HEK293 (cell line): ENCODE measurements at regions not wholly inside any gene's neighbourhood (a gene's known extent, or its start where the extent isn't known, plus 50 kb on each side); places are given as distances from the start of the nearest gene placed in this dataset.

Experiments used
- CTCF ChIA-PET: fragments of 350-600 bp; formaldehyde crosslinking; extraction: SDS; loops from one replicate; lab custom pipeline; 2021; ENCODE audit warnings: antibody characterized with exemption; lab: Yijun Ruan, JAX
- POLR2A ChIA-PET: fragments of 300-600 bp; formaldehyde crosslinking; extraction: SDS; loops from one replicate; lab custom pipeline; 2020; ENCODE audit warnings: antibody characterized with exemption, inconsistent platforms; lab: Yijun Ruan, JAX
- H3K27ac ChIP-seq: fragments of 200-500 bp; sonication (Bioruptor generic); 2 replicates; pipeline ENCODE4 v1.5.1; 2014; ENCODE audit warnings: low read depth, low read length, control low read depth, inconsistent platforms; ENCODE audit errors: extremely low read depth
- H3K36me3 ChIP-seq, 2 experiments: fragments of 200-500 bp in 1 of 2; sonication (Bioruptor generic) in 1 of 2; 1 replicate in 1 of 2; 2 replicates in 1 of 2; pipeline ENCODE4 v1.5.1; 2014 to 2017; ENCODE audit warnings: inconsistent platforms in 2 of 2, low read length in 2 of 2; ENCODE audit not compliant: control insufficient read depth in 2 of 2, insufficient read depth in 1 of 2
- H3K4me1 ChIP-seq: fragments of 200-500 bp; sonication (Bioruptor generic); 2 replicates; pipeline ENCODE4 v1.5.1; 2014; ENCODE audit warnings: mild to moderate bottlenecking, low read length, inconsistent platforms; ENCODE audit not compliant: control insufficient read depth, insufficient read depth
- H3K4me3 ChIP-seq: 2 replicates; pipeline ENCODE4 v1.5.1; 2011; ENCODE audit warnings: low read depth, mild to moderate bottlenecking, control low read depth, low read length, moderate library complexity
- H3K9me3 ChIP-seq: fragments of 200-500 bp; sonication (Bioruptor generic); 2 replicates; pipeline ENCODE4 v1.5.1; 2014; ENCODE audit warnings: low read depth, low read length, inconsistent platforms; ENCODE audit not compliant: control insufficient read depth, insufficient read depth
- BCL11A ChIP-seq: fragments of 450-650 bp; formaldehyde crosslinking; IDR thresholded peaks from 2 replicates; pipeline ENCODE4 v1.5.1; 2016; ENCODE audit warnings: low read depth, missing biosample characterization, missing genetic modification characterization
- GLIS1 ChIP-seq: fragments of 450-650 bp; formaldehyde crosslinking; IDR thresholded peaks from 2 replicates; pipeline ENCODE4 v1.5.1; 2016; ENCODE audit warnings: missing biosample characterization, missing genetic modification characterization
- KLF1 ChIP-seq: fragments of 450-650 bp; formaldehyde crosslinking; IDR thresholded peaks from 2 replicates; pipeline ENCODE4 v1.5.1; 2016; ENCODE audit warnings: missing biosample characterization, missing genetic modification characterization
- KLF9 ChIP-seq: fragments of 450-650 bp; formaldehyde crosslinking; IDR thresholded peaks from 2 replicates; pipeline ENCODE4 v1.5.1; 2016; ENCODE audit warnings: missing biosample characterization, missing genetic modification characterization, low read depth
- MEIS1 ChIP-seq: sonication (generic); formaldehyde crosslinking; IDR thresholded peaks from 2 replicates; pipeline ENCODE4 v1.8.1; 2022; ENCODE audit warnings: missing genetic modification reagents, mild to moderate bottlenecking, borderline replicate concordance
- SCRT1 ChIP-seq: fragments of 450-650 bp; formaldehyde crosslinking; IDR thresholded peaks from 2 replicates; pipeline ENCODE4 v1.5.1; 2016; ENCODE audit warnings: missing biosample characterization, missing genetic modification characterization, borderline replicate concordance
- ZBTB21 ChIP-seq: fragments of 450-650 bp; formaldehyde crosslinking; IDR thresholded peaks from 2 replicates; pipeline ENCODE4 v1.5.1; 2017; ENCODE audit warnings: missing biosample characterization, missing genetic modification characterization
- ZFP3 ChIP-seq: fragments of 450-650 bp; formaldehyde crosslinking; IDR thresholded peaks from 2 replicates; pipeline ENCODE4 v1.5.1; 2016; ENCODE audit warnings: low read depth, missing biosample characterization, missing genetic modification characterization
- ZNF140 ChIP-seq: fragments of 450-650 bp; formaldehyde crosslinking; IDR thresholded peaks from 2 replicates; pipeline ENCODE4 v1.5.1; 2016; ENCODE audit warnings: missing biosample characterization, missing genetic modification characterization
- ZNF155 ChIP-seq: fragments of 450-650 bp; formaldehyde crosslinking; IDR thresholded peaks from 2 replicates; pipeline ENCODE4 v1.5.1; 2016; ENCODE audit warnings: missing biosample characterization, missing genetic modification characterization
- ZNF266 ChIP-seq: fragments of 450-650 bp; formaldehyde crosslinking; IDR thresholded peaks from 2 replicates; pipeline ENCODE4 v1.5.1; 2016; ENCODE audit warnings: missing biosample characterization, missing genetic modification characterization, low read depth
- ZNF433 ChIP-seq: fragments of 450-650 bp; formaldehyde crosslinking; IDR thresholded peaks from 2 replicates; pipeline ENCODE4 v1.5.1; 2016; ENCODE audit warnings: missing biosample characterization, missing genetic modification characterization, low read depth
- ZNF600 ChIP-seq: fragments of 450-650 bp; formaldehyde crosslinking; IDR thresholded peaks from 2 replicates; pipeline ENCODE4 v1.5.1; 2016; ENCODE audit warnings: missing biosample characterization, missing genetic modification characterization
- ZNF624 ChIP-seq: fragments of 450-650 bp; formaldehyde crosslinking; IDR thresholded peaks from 2 replicates; pipeline ENCODE4 v1.5.1; 2017; ENCODE audit warnings: missing biosample characterization, missing genetic modification characterization
- ZNF707 ChIP-seq: fragments of 450-650 bp; formaldehyde crosslinking; IDR thresholded peaks from 2 replicates; pipeline ENCODE4 v1.5.1; 2016; ENCODE audit warnings: missing biosample characterization, missing genetic modification characterization
- ZSCAN30 ChIP-seq: fragments of 450-650 bp; IDR thresholded peaks from 2 replicates; pipeline ENCODE4 v1.5.1; 2018; ENCODE audit warnings: missing biosample characterization, mild to moderate bottlenecking, missing genetic modification characterization, moderate library complexity
- ZXDB ChIP-seq: fragments of 450-650 bp; formaldehyde crosslinking; IDR thresholded peaks from 2 replicates; pipeline ENCODE4 v1.5.1; 2016; ENCODE audit warnings: missing biosample characterization, missing genetic modification characterization
- TF ChIP-seq, protein P1 (sequence below): fragments of 450-650 bp; IDR thresholded peaks from 2 replicates; pipeline ENCODE4 v1.5.1; 2018; ENCODE audit warnings: missing biosample characterization, mild to moderate bottlenecking, missing genetic modification characterization
- TF ChIP-seq, protein P2 (sequence below): fragments of 450-650 bp; formaldehyde crosslinking; IDR thresholded peaks from 2 replicates; pipeline ENCODE4 v1.5.1; 2016; ENCODE audit warnings: missing biosample characterization, missing genetic modification characterization
- TF ChIP-seq, protein P3 (sequence below): fragments of 450-650 bp; formaldehyde crosslinking; IDR thresholded peaks from 2 replicates; pipeline ENCODE4; 2016; ENCODE audit warnings: missing biosample characterization, missing genetic modification characterization
- TF ChIP-seq, protein P4 (sequence below): fragments of 450-650 bp; formaldehyde crosslinking; IDR thresholded peaks from 2 replicates; pipeline ENCODE4 v1.5.1; 2017; ENCODE audit warnings: missing biosample characterization, missing genetic modification characterization
- TF ChIP-seq, protein P5 (sequence below): fragments of 450-650 bp; formaldehyde crosslinking; IDR thresholded peaks from 2 replicates; pipeline ENCODE4 v1.5.1; 2016; ENCODE audit warnings: missing biosample characterization, missing genetic modification characterization, borderline replicate concordance
- TF ChIP-seq, protein P6 (sequence below): fragments of 450-650 bp; formaldehyde crosslinking; IDR thresholded peaks from 2 replicates; pipeline ENCODE4 v1.5.1; 2016; ENCODE audit warnings: missing biosample characterization, missing genetic modification characterization

DNA sequence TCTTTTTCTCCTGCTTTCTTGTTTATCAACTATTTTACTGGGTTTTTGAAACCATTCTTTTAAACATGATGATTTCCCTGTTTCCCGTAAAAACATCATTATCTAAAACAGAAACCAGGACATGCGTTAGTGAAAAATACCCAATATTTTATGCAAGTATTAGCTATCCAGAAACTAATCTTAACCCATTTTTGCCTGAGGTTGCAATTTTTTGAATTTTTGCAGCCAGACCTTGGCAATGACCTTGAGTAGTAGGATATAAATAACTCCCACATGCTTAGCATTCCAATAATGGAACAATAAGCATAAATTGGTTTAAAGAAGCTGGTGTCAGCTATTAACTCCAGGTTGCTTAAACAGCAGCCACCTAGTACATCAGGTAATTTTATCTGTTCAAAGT, 308.9 kb upstream of the ANO3 start:
- Histone ChIP-seq H3K4me1 (no peaks in the 10 kb centered on the region), H3K4me3 (no peak overlapping the region), H3K36me3 (no peaks in the 10 kb centered on the region), H3K27ac (no peak overlapping the region), H3K9me3 (no peaks in the 10 kb centered on the region)
- POLR2A ChIA-PET = no interaction called here
- TF ChIP-seq KLF9 (tag by site-specific recombination) (no peak), ZNF707 (tag by site-specific recombination) (no peak), ZXDB (tag by site-specific recombination) (no peak), ZSCAN30 (tag by site-specific recombination) (no peak), ZNF624 (tag by site-specific recombination) (no peak), GLIS1 (tag by site-specific recombination) (no peak), ZFP3 (tag by site-specific recombination) (no peak), BCL11A (no peak), ZNF600 (tag by site-specific recombination) (no peak), ZNF140 (tag by site-specific recombination) (no peak), MEIS1 (CRISPR knock-in tag) (no peak)
- TF ChIP-seq, protein P1, sequence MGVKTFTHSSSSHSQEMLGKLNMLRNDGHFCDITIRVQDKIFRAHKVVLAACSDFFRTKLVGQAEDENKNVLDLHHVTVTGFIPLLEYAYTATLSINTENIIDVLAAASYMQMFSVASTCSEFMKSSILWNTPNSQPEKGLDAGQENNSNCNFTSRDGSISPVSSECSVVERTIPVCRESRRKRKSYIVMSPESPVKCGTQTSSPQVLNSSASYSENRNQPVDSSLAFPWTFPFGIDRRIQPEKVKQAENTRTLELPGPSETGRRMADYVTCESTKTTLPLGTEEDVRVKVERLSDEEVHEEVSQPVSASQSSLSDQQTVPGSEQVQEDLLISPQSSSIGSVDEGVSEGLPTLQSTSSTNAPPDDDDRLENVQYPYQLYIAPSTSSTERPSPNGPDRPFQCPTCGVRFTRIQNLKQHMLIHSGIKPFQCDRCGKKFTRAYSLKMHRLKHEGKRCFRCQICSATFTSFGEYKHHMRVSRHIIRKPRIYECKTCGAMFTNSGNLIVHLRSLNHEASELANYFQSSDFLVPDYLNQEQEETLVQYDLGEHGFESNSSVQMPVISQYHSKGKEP = no peak
- TF ChIP-seq, protein P2, sequence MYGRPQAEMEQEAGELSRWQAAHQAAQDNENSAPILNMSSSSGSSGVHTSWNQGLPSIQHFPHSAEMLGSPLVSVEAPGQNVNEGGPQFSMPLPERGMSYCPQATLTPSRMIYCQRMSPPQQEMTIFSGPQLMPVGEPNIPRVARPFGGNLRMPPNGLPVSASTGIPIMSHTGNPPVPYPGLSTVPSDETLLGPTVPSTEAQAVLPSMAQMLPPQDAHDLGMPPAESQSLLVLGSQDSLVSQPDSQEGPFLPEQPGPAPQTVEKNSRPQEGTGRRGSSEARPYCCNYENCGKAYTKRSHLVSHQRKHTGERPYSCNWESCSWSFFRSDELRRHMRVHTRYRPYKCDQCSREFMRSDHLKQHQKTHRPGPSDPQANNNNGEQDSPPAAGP (tag by site-specific recombination) = no peak
- CTCF ChIA-PET = no interaction called here

DNA sequence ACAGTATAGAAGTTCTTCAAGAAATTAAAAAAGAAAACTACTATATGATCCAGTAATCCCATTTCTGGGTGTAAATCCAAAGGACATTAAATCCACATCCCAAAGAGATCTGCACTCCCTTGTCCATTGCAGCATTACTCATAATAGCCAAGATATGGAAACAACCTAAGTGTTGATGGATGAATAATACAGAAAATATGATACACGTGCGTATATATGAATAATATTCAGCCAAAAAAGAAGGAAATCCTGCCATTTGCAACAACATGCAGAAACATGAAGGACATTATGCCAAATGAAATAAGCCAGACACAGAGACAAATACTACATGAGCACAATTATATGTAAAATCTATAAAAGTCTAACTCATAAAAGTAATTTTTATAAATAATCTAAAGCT, 306.3 kb upstream of the ANO3 start:
- H3K36me3 ChIP-seq = no peaks in the 10 kb centered on the region
- POLR2A ChIA-PET = no interaction called here
- H3K4me3 ChIP-seq = no peak overlapping the region
- no peaks in the 10 kb centered on the region for H3K4me1 ChIP-seq
- TF ChIP-seq SCRT1 (tag by site-specific recombination) (no peak), ZNF155 (tag by site-specific recombination) (no peak), KLF1 (no peak), ZBTB21 (no peak), ZNF266 (tag by site-specific recombination) (no peak), ZNF433 (tag by site-specific recombination) (no peak)
- TF ChIP-seq, protein P3, sequence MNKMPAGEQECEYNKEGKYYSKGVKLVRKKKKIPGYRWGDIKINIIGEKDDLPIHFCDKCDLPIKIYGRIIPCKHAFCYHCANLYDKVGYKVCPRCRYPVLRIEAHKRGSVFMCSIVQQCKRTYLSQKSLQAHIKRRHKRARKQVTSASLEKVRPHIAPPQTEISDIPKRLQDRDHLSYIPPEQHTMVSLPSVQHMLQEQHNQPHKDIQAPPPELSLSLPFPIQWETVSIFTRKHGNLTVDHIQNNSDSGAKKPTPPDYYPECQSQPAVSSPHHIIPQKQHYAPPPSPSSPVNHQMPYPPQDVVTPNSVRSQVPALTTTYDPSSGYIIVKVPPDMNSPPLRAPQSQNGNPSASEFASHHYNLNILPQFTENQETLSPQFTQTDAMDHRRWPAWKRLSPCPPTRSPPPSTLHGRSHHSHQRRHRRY = no peak
- TF ChIP-seq, protein P4, sequence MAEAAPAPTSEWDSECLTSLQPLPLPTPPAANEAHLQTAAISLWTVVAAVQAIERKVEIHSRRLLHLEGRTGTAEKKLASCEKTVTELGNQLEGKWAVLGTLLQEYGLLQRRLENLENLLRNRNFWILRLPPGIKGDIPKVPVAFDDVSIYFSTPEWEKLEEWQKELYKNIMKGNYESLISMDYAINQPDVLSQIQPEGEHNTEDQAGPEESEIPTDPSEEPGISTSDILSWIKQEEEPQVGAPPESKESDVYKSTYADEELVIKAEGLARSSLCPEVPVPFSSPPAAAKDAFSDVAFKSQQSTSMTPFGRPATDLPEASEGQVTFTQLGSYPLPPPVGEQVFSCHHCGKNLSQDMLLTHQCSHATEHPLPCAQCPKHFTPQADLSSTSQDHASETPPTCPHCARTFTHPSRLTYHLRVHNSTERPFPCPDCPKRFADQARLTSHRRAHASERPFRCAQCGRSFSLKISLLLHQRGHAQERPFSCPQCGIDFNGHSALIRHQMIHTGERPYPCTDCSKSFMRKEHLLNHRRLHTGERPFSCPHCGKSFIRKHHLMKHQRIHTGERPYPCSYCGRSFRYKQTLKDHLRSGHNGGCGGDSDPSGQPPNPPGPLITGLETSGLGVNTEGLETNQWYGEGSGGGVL (tag by site-specific recombination) = no peak
- TF ChIP-seq, protein P5, sequence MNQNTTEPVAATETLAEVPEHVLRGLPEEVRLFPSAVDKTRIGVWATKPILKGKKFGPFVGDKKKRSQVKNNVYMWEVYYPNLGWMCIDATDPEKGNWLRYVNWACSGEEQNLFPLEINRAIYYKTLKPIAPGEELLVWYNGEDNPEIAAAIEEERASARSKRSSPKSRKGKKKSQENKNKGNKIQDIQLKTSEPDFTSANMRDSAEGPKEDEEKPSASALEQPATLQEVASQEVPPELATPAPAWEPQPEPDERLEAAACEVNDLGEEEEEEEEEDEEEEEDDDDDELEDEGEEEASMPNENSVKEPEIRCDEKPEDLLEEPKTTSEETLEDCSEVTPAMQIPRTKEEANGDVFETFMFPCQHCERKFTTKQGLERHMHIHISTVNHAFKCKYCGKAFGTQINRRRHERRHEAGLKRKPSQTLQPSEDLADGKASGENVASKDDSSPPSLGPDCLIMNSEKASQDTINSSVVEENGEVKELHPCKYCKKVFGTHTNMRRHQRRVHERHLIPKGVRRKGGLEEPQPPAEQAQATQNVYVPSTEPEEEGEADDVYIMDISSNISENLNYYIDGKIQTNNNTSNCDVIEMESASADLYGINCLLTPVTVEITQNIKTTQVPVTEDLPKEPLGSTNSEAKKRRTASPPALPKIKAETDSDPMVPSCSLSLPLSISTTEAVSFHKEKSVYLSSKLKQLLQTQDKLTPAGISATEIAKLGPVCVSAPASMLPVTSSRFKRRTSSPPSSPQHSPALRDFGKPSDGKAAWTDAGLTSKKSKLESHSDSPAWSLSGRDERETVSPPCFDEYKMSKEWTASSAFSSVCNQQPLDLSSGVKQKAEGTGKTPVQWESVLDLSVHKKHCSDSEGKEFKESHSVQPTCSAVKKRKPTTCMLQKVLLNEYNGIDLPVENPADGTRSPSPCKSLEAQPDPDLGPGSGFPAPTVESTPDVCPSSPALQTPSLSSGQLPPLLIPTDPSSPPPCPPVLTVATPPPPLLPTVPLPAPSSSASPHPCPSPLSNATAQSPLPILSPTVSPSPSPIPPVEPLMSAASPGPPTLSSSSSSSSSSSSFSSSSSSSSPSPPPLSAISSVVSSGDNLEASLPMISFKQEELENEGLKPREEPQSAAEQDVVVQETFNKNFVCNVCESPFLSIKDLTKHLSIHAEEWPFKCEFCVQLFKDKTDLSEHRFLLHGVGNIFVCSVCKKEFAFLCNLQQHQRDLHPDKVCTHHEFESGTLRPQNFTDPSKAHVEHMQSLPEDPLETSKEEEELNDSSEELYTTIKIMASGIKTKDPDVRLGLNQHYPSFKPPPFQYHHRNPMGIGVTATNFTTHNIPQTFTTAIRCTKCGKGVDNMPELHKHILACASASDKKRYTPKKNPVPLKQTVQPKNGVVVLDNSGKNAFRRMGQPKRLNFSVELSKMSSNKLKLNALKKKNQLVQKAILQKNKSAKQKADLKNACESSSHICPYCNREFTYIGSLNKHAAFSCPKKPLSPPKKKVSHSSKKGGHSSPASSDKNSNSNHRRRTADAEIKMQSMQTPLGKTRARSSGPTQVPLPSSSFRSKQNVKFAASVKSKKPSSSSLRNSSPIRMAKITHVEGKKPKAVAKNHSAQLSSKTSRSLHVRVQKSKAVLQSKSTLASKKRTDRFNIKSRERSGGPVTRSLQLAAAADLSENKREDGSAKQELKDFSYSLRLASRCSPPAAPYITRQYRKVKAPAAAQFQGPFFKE = no peak
- TF ChIP-seq, protein P6, sequence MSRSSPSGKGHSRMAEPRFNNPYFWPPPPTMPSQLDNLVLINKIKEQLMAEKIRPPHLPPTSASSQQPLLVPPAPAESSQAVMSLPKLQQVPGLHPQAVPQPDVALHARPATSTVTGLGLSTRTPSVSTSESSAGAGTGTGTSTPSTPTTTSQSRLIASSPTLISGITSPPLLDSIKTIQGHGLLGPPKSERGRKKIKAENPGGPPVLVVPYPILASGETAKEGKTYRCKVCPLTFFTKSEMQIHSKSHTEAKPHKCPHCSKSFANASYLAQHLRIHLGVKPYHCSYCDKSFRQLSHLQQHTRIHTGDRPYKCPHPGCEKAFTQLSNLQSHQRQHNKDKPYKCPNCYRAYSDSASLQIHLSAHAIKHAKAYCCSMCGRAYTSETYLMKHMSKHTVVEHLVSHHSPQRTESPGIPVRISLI (tag by site-specific recombination) = no peak
- CTCF ChIA-PET = no interaction called here
- H3K9me3 ChIP-seq = no peaks in the 10 kb centered on the region
- H3K27ac ChIP-seq = no peak overlapping the region
